OCI-LY7 (cell line): ENCODE measurements at regions not wholly inside any gene's neighbourhood (a gene's known extent, or its start where the extent isn't known, plus 50 kb on each side); places are given as distances from the start of the nearest gene placed in this dataset.

ENCODE experiments used
- EZH2phosphoT487 ChIP-seq: fragments of 200-600 bp; sonication (generic); IDR thresholded peaks from 2 replicates; pipeline ENCODE4 v1.6.1; 2018; ENCODE audit warnings: low read depth, borderline replicate concordance, mild to moderate bottlenecking, mixed run types, antibody characterized with exemption, low read length, moderate library complexity, mixed read lengths
- TF ChIP-seq, protein P1 (sequence below): fragments of 200-600 bp; sonication (generic); conservative IDR thresholded peaks from 2 replicates; pipeline ENCODE4 v1.5.1; 2014; ENCODE audit warnings: mild to moderate bottlenecking, antibody characterized with exemption, low read length, moderate library complexity, mixed read lengths

DNA sequence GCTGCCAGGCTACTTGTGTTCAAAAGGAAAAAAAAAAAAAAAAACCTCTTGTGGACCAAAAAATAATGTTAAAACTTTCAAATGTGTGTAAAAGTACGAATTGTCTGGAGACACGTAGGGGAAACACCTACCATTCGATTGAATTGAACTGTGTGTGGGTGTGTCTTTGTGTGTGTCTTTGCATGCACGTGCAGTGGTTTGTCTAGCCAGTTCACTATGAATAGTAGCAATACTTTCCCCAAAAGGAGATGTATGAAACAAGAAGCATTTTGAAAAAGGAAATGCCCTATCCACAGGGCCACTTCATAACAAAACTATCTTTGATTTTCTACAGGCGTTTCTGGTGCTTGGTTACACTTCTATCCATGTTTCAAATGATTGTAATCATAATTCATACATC, 186.8 kb downstream of the RPRM start:
- TF ChIP-seq, protein P1, sequence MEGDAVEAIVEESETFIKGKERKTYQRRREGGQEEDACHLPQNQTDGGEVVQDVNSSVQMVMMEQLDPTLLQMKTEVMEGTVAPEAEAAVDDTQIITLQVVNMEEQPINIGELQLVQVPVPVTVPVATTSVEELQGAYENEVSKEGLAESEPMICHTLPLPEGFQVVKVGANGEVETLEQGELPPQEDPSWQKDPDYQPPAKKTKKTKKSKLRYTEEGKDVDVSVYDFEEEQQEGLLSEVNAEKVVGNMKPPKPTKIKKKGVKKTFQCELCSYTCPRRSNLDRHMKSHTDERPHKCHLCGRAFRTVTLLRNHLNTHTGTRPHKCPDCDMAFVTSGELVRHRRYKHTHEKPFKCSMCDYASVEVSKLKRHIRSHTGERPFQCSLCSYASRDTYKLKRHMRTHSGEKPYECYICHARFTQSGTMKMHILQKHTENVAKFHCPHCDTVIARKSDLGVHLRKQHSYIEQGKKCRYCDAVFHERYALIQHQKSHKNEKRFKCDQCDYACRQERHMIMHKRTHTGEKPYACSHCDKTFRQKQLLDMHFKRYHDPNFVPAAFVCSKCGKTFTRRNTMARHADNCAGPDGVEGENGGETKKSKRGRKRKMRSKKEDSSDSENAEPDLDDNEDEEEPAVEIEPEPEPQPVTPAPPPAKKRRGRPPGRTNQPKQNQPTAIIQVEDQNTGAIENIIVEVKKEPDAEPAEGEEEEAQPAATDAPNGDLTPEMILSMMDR, result no peak
- TF ChIP-seq EZH2phosphoT487, result no peak
